ENCODE measurements at regions not wholly inside any gene's neighbourhood (a gene's known extent, or its start where the extent isn't known, plus 50 kb on each side); places are given as distances from the start of the nearest gene placed in this dataset.
"Not testable (repeated sequence)": the region's sequence is repeated elsewhere in the genome, so short reads cannot be mapped to it uniquely, and the experiment has no call there.

- no peak for DNase-seq
Measured at GRCh38 chr5:86977808-86978207, 289.9 kb upstream of the RASA1 start.

- no peak for DNase-seq
Measured at GRCh38 chr5:86979811-86980411, 287.8 kb upstream of the RASA1 start.

GRCh38 chr5:86981898-86982297, 285.8 kb upstream of the RASA1 start:
- DNase-seq = no peak

GRCh38 chr5:86983208-86983607, 284.5 kb upstream of the RASA1 start:
- no peak for DNase-seq

- no peak for DNase-seq
Measured at GRCh38 chr5:86986837-86987236, 280.8 kb upstream of the RASA1 start.

GRCh38 chr5:86997516-86997915, 270.2 kb upstream of the RASA1 start:
- no peak for DNase-seq

- no peak for DNase-seq
Measured at GRCh38 chr5:86999951-87000350, 267.7 kb upstream of the RASA1 start.

- DNase-seq = no peak
Measured at GRCh38 chr5:87002485-87002884, 265.2 kb upstream of the RASA1 start.

- no peak for DNase-seq
Measured at GRCh38 chr5:87004101-87004500, 263.6 kb upstream of the RASA1 start.

GRCh38 chr5:87007737-87008136, 259.9 kb upstream of the RASA1 start:
- DNase-seq = no peak

GRCh38 chr5:87008751-87009560, 258.7 kb upstream of the RASA1 start:
- DNase-seq = no peak

GRCh38 chr5:87010736-87011135, 256.9 kb upstream of the RASA1 start:
- no peak for DNase-seq

- no peak for DNase-seq
Measured at GRCh38 chr5:87015901-87016300, 251.8 kb upstream of the RASA1 start.

- DNase-seq = peak; percentile 31
Measured at GRCh38 chr5:87020099-87020934, 247.4 kb upstream of the RASA1 start.

- DNase-seq = no peak
Measured at GRCh38 chr5:87022415-87022814, 245.3 kb upstream of the RASA1 start.

- DNase-seq = no peak
Measured at GRCh38 chr5:87027570-87027969, 240.1 kb upstream of the RASA1 start.

- DNase-seq = no peak
Measured at GRCh38 chr5:87029951-87030350, 237.7 kb upstream of the RASA1 start.

- DNase-seq = no peak
Measured at GRCh38 chr5:87030699-87031098, 237.0 kb upstream of the RASA1 start.

GRCh38 chr5:87034557-87034956, 233.1 kb upstream of the RASA1 start:
- DNase-seq = no peak

- no peak for DNase-seq
Measured at GRCh38 chr5:87042554-87042953, 225.1 kb upstream of the RASA1 start.

- DNase-seq = no peak
Measured at GRCh38 chr5:87048156-87048555, 219.5 kb upstream of the RASA1 start.

- DNase-seq = not testable (repeated sequence)
Measured at GRCh38 chr5:87049012-87049411, 218.7 kb upstream of the RASA1 start.

- DNase-seq = no peak
Measured at GRCh38 chr5:87051502-87052113, 216.1 kb upstream of the RASA1 start.

All from tongue (tissue), 1 donor.